HepG2 (cell line): ENCODE measurements at regions not wholly inside any gene's neighbourhood (a gene's known extent, or its start where the extent isn't known, plus 50 kb on each side); places are given as distances from the start of the nearest gene placed in this dataset.

Source experiments
- ATAC-seq: fragments of 200-7000 bp; cut with Tn5 transposase; 3 replicates; pipeline ENCODE4 v1.9.1; 2020; ENCODE audit warnings: mild to moderate bottlenecking, moderate library complexity
- BruUV-seq: library from RNA; stranded (reverse); fragments of 400-500 nt; replicated peaks from 2 replicates; lab custom pipeline; 2021; lab: Mats Ljungman, UMichigan
- CTCF ChIA-PET: fragments of 300-600 bp; formaldehyde crosslinking; extraction: SDS; loops from one replicate; lab custom pipeline; 2021; ENCODE audit warnings: low total read pairs, inconsistent platforms, low intra/inter-chr PET ratio; lab: Yijun Ruan, JAX
- POLR2A ChIA-PET: fragments of 350-600 bp; sonication (Branson Sonifier 250); formaldehyde crosslinking; loops from one replicate; lab custom pipeline; 2020; ENCODE audit warnings: antibody characterized with exemption, inconsistent platforms; lab: Yijun Ruan, JAX
- DNase-seq: peaks from one replicate; pipeline ENCODE4 v3.0.0-alpha.2; 2015; ENCODE audit warnings: low spot score
- FAIRE-seq: peaks from 3 replicates; lab custom pipeline; 2011; peaks lifted over from hg19 to GRCh38; lab: Jason Lieb, UNC
- H2AFZ ChIP-seq: one replicate; pipeline ENCODE4 v1.6.1; 2011; ENCODE audit warnings: low read length, inconsistent platforms
- H3K27ac ChIP-seq: fragments of 300-600 bp; 3 replicates; pipeline ENCODE4 v1.8.0; 2011; ENCODE audit warnings: mixed run types, mild to moderate bottlenecking, mixed read lengths, low read length, inconsistent platforms; ENCODE audit not compliant: insufficient read depth; ENCODE audit errors: extremely low read length
- H3K27me3 ChIP-seq, 2 experiments: fragments of 200-600 bp in 1 of 2; 2 replicates in 1 of 2; 3 replicates in 1 of 2; pipeline versions ENCODE4 v1.6.0 to v1.8.0; 2011; ENCODE audit warnings: low read length in 2 of 2, mild to moderate bottlenecking in 2 of 2, moderate library complexity in 2 of 2, inconsistent platforms in 1 of 2; ENCODE audit not compliant: insufficient read depth in 2 of 2, control insufficient read depth in 1 of 2
- H3K36me3 ChIP-seq, 2 experiments: fragments of 200-600 bp in 1 of 2; replicated peaks in 1 of 2; 2 replicates in 1 of 2; 3 replicates in 1 of 2; pipeline versions ENCODE4 v1.5.1 to v1.8.0; 2011; ENCODE audit warnings: low read length in 2 of 2, inconsistent platforms in 1 of 2; ENCODE audit not compliant: insufficient read depth in 2 of 2, control insufficient read depth in 1 of 2
- H3K4me1 ChIP-seq: 2 replicates; pipeline ENCODE4 v1.5.1; 2012; ENCODE audit warnings: low read length, inconsistent platforms; ENCODE audit not compliant: insufficient read depth
- H3K4me2 ChIP-seq: 2 replicates; pipeline ENCODE4 v1.6.0; 2011; ENCODE audit warnings: low read depth, low read length, inconsistent platforms
- H3K4me3 ChIP-seq, 3 experiments: fragments of 200-600 bp in 1 of 3; sonication (generic), shearing (Covaris generic) in 1 of 3; replicated peaks in 1 of 3; 2 replicates each; pipeline ENCODE4 v1.5.1; 2011 to 2016; ENCODE audit warnings: low read length in 3 of 3, inconsistent platforms in 2 of 3, low read depth in 2 of 3, mild to moderate bottlenecking in 2 of 3, control low read depth in 1 of 3, mixed read lengths in 1 of 3; ENCODE audit not compliant: insufficient read depth in 1 of 3
- H3K79me2 ChIP-seq: one replicate; pipeline ENCODE4 v1.6.1; 2011; ENCODE audit warnings: low read length, inconsistent platforms; ENCODE audit not compliant: insufficient read depth
- H3K9ac ChIP-seq: 2 replicates; pipeline ENCODE4 v1.6.0; 2011; ENCODE audit warnings: mild to moderate bottlenecking, low read depth, low read length, inconsistent platforms; ENCODE audit not compliant: insufficient read depth
- H3K9me3 ChIP-seq: 2 replicates; pipeline ENCODE4 v1.5.1; 2012; ENCODE audit warnings: mild to moderate bottlenecking, low read length
- H4K20me1 ChIP-seq: 2 replicates; pipeline ENCODE4 v1.6.0; 2011; ENCODE audit warnings: inconsistent platforms, mild to moderate bottlenecking, low read length, moderate library complexity; ENCODE audit not compliant: insufficient read depth
- ATRX ChIP-seq: sonication (generic); formaldehyde crosslinking; IDR thresholded peaks from 2 replicates; pipeline ENCODE4 v1.4.0; 2020; ENCODE audit warnings: missing genetic modification reagents, borderline replicate concordance
- GFI1 ChIP-seq: sonication (generic); formaldehyde crosslinking; IDR thresholded peaks from 2 replicates; pipeline ENCODE4 v1.5.0; 2020; ENCODE audit warnings: missing genetic modification reagents, mild to moderate bottlenecking, borderline replicate concordance
- KDM1A ChIP-seq: IDR thresholded peaks from 2 replicates; pipeline ENCODE4 v1.6.1; 2016; ENCODE audit warnings: missing compliant biosample characterization
- SNAPC2 ChIP-seq: sonication (generic); formaldehyde crosslinking; IDR thresholded peaks from 2 replicates; pipeline ENCODE4 v1.8.1; 2022; ENCODE audit warnings: mild to moderate bottlenecking, missing genetic modification reagents
- ZNF224 ChIP-seq: sonication (generic); formaldehyde crosslinking; IDR thresholded peaks from 2 replicates; pipeline ENCODE4 v1.5.0; 2020; ENCODE audit warnings: mild to moderate bottlenecking, missing genetic modification reagents
- ZNF563 ChIP-seq: sonication (generic); formaldehyde crosslinking; IDR thresholded peaks from 2 replicates; pipeline ENCODE4 v1.8.0; 2022; ENCODE audit warnings: mild to moderate bottlenecking, moderate library complexity, missing genetic modification reagents
- ZNF788 ChIP-seq: sonication (generic); formaldehyde crosslinking; IDR thresholded peaks from 2 replicates; pipeline ENCODE4 v1.5.0; 2020; ENCODE audit warnings: mild to moderate bottlenecking, missing genetic modification reagents, borderline replicate concordance
- WGBS: methylation state at CpG from one replicate; pipeline ENCODE4 v1.1.6; 2017; ENCODE audit warnings: low lambda C conversion rate; 5-methylcytosine and 5-hydroxymethylcytosine counted together
- in situ Hi-C: cut with HindIII; loops from 2 replicates; pipeline ENCODE4 v1.10.0; 2017; ENCODE audit warnings: low pct_unique_long_range_greater_than_20kb; ENCODE audit not compliant: extremely low pct_ligation_motif_present
- intact Hi-C: fragments of 100-400 bp; cut with micrococcal nuclease; formaldehyde crosslinking; loops from one replicate; pipeline ENCODE4 v1.10.0; 2022; ENCODE audit not compliant: unreplicated experiment
- TF ChIP-seq, protein P1 (sequence below): sonication (generic); formaldehyde crosslinking; IDR thresholded peaks from 2 replicates; pipeline ENCODE4 v1.5.0; 2020; ENCODE audit warnings: missing genetic modification reagents
- TF ChIP-seq, protein P2 (sequence below): sonication (generic); formaldehyde crosslinking; IDR thresholded peaks from 2 replicates; pipeline ENCODE4 v1.5.0; 2020; ENCODE audit warnings: mild to moderate bottlenecking, missing genetic modification reagents
- TF ChIP-seq, protein P3 (sequence below), 2 experiments: IDR thresholded peaks; 2 replicates each; pipeline ENCODE4 v1.6.1; 2011 to 2012; ENCODE audit warnings: low read length in 2 of 2, borderline replicate concordance in 1 of 2, low read depth in 1 of 2, mild to moderate bottlenecking in 1 of 2, moderate library complexity in 1 of 2
- TF ChIP-seq, protein P4 (sequence below): sonication (generic); formaldehyde crosslinking; IDR thresholded peaks from 2 replicates; pipeline ENCODE4 v1.4.0; 2020; ENCODE audit warnings: missing genetic modification reagents, mild to moderate bottlenecking, borderline replicate concordance

DNA sequence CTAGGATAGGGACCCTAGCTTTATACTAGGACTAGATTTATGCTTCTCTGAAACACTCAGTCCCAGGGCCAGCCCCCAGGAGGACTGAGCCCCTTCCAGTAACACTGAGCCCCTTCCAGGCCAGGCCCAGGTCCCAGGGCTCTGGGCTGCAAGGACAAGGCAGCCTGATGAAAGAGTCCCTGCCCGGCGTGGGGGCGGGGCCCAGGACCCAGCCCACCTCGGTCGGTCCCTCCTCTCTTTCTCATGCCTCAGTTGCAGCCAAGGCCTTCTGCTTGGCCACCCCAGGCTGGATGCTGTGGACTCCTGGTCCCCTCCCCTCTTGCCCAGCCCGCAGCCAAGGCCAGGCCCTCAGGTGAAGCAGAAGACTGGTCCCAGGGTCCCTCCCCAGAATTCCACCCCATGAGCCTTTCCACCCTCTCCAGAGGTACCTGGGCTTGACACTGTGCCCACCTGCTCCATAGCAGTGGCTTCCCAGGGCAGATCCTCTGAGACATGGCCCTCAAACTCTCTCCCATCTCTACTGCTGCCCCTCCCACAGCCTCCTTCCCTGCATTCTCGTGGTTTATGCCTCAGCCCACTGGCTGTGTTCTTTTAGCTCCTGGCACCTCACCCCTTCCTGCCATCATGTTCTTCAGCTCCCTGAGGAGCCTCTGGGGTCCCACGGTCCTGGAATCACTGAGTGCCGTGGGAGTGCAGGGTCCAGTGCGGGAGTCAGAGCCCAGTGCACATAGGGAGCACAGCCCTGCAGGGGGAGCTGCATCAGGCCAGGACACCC lies 53.6 kb upstream of the C1QTNF9B start:
- no peaks in the 10 kb centered on the region for H3K4me1 ChIP-seq
- H4K20me1 ChIP-seq, result no peaks in the 10 kb centered on the region
- POLR2A ChIA-PET, result no interaction called here
- no peak overlapping the region for H3K9ac ChIP-seq
- BruUV-seq, result no TSS peak
- intact Hi-C loops (no loop called here), in situ Hi-C loops (no loop called here)
- peaks cover 2 to 5% of the 10 kb centered on the region in 2 experiments; a peak in 2 of 5 replicates for H3K27me3 ChIP-seq
- FAIRE-seq (no peak), ATAC-seq (peak; percentile 55), DNase-seq (no peak)
- no peaks in the 10 kb centered on the region for H3K79me2 ChIP-seq
- 7% methylated on average over 4 of the region's 10 CpGs for WGBS
- CTCF ChIA-PET, result no interaction called here
- no peak overlapping the region for H3K4me3 ChIP-seq
- no peak overlapping the region for H3K4me2 ChIP-seq
- no peak overlapping the region for H3K27ac ChIP-seq
- no peak overlapping the region for H2AFZ ChIP-seq
- H3K9me3 ChIP-seq, result no peaks in the 10 kb centered on the region
- no peaks in the 10 kb centered on the region for H3K36me3 ChIP-seq
- TF ChIP-seq, protein P1, sequence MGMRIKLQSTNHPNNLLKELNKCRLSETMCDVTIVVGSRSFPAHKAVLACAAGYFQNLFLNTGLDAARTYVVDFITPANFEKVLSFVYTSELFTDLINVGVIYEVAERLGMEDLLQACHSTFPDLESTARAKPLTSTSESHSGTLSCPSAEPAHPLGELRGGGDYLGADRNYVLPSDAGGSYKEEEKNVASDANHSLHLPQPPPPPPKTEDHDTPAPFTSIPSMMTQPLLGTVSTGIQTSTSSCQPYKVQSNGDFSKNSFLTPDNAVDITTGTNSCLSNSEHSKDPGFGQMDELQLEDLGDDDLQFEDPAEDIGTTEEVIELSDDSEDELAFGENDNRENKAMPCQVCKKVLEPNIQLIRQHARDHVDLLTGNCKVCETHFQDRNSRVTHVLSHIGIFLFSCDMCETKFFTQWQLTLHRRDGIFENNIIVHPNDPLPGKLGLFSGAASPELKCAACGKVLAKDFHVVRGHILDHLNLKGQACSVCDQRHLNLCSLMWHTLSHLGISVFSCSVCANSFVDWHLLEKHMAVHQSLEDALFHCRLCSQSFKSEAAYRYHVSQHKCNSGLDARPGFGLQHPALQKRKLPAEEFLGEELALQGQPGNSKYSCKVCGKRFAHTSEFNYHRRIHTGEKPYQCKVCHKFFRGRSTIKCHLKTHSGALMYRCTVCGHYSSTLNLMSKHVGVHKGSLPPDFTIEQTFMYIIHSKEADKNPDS (CRISPR knock-in tag), result no peak
- no peak for TF ChIP-seq ATRX (CRISPR knock-in tag)
- TF ChIP-seq SNAPC2 (CRISPR knock-in tag), result no peak
- TF ChIP-seq, protein P2, sequence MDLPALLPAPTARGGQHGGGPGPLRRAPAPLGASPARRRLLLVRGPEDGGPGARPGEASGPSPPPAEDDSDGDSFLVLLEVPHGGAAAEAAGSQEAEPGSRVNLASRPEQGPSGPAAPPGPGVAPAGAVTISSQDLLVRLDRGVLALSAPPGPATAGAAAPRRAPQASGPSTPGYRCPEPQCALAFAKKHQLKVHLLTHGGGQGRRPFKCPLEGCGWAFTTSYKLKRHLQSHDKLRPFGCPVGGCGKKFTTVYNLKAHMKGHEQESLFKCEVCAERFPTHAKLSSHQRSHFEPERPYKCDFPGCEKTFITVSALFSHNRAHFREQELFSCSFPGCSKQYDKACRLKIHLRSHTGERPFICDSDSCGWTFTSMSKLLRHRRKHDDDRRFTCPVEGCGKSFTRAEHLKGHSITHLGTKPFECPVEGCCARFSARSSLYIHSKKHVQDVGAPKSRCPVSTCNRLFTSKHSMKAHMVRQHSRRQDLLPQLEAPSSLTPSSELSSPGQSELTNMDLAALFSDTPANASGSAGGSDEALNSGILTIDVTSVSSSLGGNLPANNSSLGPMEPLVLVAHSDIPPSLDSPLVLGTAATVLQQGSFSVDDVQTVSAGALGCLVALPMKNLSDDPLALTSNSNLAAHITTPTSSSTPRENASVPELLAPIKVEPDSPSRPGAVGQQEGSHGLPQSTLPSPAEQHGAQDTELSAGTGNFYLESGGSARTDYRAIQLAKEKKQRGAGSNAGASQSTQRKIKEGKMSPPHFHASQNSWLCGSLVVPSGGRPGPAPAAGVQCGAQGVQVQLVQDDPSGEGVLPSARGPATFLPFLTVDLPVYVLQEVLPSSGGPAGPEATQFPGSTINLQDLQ (CRISPR knock-in tag), result no peak
- TF ChIP-seq, protein P3, sequence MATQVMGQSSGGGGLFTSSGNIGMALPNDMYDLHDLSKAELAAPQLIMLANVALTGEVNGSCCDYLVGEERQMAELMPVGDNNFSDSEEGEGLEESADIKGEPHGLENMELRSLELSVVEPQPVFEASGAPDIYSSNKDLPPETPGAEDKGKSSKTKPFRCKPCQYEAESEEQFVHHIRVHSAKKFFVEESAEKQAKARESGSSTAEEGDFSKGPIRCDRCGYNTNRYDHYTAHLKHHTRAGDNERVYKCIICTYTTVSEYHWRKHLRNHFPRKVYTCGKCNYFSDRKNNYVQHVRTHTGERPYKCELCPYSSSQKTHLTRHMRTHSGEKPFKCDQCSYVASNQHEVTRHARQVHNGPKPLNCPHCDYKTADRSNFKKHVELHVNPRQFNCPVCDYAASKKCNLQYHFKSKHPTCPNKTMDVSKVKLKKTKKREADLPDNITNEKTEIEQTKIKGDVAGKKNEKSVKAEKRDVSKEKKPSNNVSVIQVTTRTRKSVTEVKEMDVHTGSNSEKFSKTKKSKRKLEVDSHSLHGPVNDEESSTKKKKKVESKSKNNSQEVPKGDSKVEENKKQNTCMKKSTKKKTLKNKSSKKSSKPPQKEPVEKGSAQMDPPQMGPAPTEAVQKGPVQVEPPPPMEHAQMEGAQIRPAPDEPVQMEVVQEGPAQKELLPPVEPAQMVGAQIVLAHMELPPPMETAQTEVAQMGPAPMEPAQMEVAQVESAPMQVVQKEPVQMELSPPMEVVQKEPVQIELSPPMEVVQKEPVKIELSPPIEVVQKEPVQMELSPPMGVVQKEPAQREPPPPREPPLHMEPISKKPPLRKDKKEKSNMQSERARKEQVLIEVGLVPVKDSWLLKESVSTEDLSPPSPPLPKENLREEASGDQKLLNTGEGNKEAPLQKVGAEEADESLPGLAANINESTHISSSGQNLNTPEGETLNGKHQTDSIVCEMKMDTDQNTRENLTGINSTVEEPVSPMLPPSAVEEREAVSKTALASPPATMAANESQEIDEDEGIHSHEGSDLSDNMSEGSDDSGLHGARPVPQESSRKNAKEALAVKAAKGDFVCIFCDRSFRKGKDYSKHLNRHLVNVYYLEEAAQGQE (IDR thresholded peaks at IDR 0.05; ENCODE audit: borderline replicate concordance in 1 of 2, low read depth in 1 of 2, low read length in 2 of 2), result no peak
- no peak for TF ChIP-seq ZNF788 (CRISPR knock-in tag)
- TF ChIP-seq, protein P4, sequence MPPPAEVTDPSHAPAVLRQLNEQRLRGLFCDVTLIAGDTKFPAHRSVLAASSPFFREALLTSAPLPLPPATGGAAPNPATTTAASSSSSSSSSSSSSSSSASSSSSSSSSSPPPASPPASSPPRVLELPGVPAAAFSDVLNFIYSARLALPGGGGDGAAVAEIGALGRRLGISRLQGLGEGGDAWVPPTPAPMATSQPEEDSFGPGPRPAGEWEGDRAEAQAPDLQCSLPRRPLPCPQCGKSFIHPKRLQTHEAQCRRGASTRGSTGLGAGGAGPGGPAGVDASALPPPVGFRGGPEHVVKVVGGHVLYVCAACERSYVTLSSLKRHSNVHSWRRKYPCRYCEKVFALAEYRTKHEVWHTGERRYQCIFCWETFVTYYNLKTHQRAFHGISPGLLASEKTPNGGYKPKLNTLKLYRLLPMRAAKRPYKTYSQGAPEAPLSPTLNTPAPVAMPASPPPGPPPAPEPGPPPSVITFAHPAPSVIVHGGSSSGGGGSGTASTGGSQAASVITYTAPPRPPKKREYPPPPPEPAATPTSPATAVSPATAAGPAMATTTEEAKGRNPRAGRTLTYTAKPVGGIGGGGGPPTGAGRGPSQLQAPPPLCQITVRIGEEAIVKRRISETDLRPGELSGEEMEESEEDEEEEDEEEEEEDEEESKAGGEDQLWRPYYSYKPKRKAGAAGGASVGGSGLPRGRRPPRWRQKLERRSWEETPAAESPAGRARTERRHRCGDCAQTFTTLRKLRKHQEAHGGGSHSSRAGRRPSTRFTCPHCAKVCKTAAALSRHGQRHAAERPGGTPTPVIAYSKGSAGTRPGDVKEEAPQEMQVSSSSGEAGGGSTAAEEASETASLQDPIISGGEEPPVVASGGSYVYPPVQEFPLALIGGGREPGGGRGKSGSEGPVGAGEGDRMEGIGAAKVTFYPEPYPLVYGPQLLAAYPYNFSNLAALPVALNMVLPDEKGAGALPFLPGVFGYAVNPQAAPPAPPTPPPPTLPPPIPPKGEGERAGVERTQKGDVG (CRISPR knock-in tag), result no peak
- no peak for TF ChIP-seq ZNF563 (CRISPR knock-in tag)
- TF ChIP-seq KDM1A (CRISPR knock-in tag), result no peak
- no peak for TF ChIP-seq ZNF224 (CRISPR knock-in tag)
- no peak for TF ChIP-seq GFI1 (CRISPR knock-in tag)
